HEK293T (cell line): ENCODE measurements at regions not wholly inside any gene's neighbourhood (a gene's known extent, or its start where the extent isn't known, plus 50 kb on each side); places are given as distances from the start of the nearest gene placed in this dataset.

ENCODE experiments used
- CTCF ChIA-PET: fragments of 350-600 bp; formaldehyde crosslinking; extraction: SDS; loops from one replicate; lab custom pipeline; 2021; ENCODE audit warnings: antibody characterized with exemption, inconsistent platforms; lab: Yijun Ruan, JAX
- POLR2A ChIA-PET: fragments of 350-600 bp; formaldehyde crosslinking; extraction: SDS; loops from one replicate; lab custom pipeline; 2020; ENCODE audit warnings: antibody characterized with exemption, inconsistent platforms; lab: Yijun Ruan, JAX
- DNase-seq: peaks from one replicate; pipeline ENCODE4 v3.0.0; 2012; ENCODE audit warnings: mixed read lengths; ENCODE audit errors: extremely low spot score
- ARNT ChIP-seq: fragments of 450-650 bp; IDR thresholded peaks from 2 replicates; pipeline ENCODE4 v1.6.1; 2017; ENCODE audit warnings: mild to moderate bottlenecking
- BHLHE40 ChIP-seq: fragments of 450-650 bp; IDR thresholded peaks from 2 replicates; pipeline ENCODE4 v1.6.1; 2016; ENCODE audit warnings: mild to moderate bottlenecking, moderate library complexity, borderline replicate concordance
- CTBP1 ChIP-seq: fragments of 450-650 bp; IDR thresholded peaks from 2 replicates; pipeline ENCODE4 v1.6.1; 2016; ENCODE audit warnings: borderline replicate concordance
- ELF4 ChIP-seq: fragments of 450-650 bp; IDR thresholded peaks from 2 replicates; pipeline ENCODE4 v1.6.1; 2017; ENCODE audit warnings: antibody characterized with exemption
- FOXA1 ChIP-seq: fragments of 450-650 bp; IDR thresholded peaks from 2 replicates; pipeline ENCODE4 v1.6.1; 2016; ENCODE audit warnings: mild to moderate bottlenecking
- FOXK2 ChIP-seq: fragments of 450-650 bp; IDR thresholded peaks from 2 replicates; pipeline ENCODE4 v1.6.1; 2016; ENCODE audit warnings: mild to moderate bottlenecking
- FOXM1 ChIP-seq: fragments of 450-650 bp; IDR thresholded peaks from 2 replicates; pipeline ENCODE4 v1.6.1; 2017; ENCODE audit warnings: mild to moderate bottlenecking, borderline replicate concordance
- HDGF ChIP-seq: fragments of 450-650 bp; IDR thresholded peaks from 2 replicates; pipeline ENCODE4 v1.6.1; 2017; ENCODE audit warnings: antibody characterized with exemption, borderline replicate concordance
- L3MBTL2 ChIP-seq: fragments of 450-650 bp; conservative IDR thresholded peaks from 2 replicates; pipeline ENCODE4 v1.6.1; 2016; ENCODE audit warnings: mild to moderate bottlenecking
- LEF1 ChIP-seq: fragments of 450-650 bp; IDR thresholded peaks from 2 replicates; pipeline ENCODE4 v1.6.1; 2017; ENCODE audit warnings: mild to moderate bottlenecking, borderline replicate concordance
- NFRKB ChIP-seq: fragments of 450-650 bp; IDR thresholded peaks from 2 replicates; pipeline ENCODE4 v1.6.1; 2016; ENCODE audit warnings: mild to moderate bottlenecking, moderate library complexity
- PKNOX1 ChIP-seq: fragments of 450-650 bp; IDR thresholded peaks from 2 replicates; pipeline ENCODE4 v1.6.1; 2016
- SP1 ChIP-seq: fragments of 450-650 bp; IDR thresholded peaks from 2 replicates; pipeline ENCODE4 v1.6.1; 2017
- SUZ12 ChIP-seq: fragments of 450-650 bp; IDR thresholded peaks from 2 replicates; pipeline ENCODE4 v1.6.1; 2016; ENCODE audit warnings: mild to moderate bottlenecking
- TARDBP ChIP-seq: fragments of 450-650 bp; IDR thresholded peaks from 2 replicates; pipeline ENCODE4 v1.6.1; 2016
- ZNF384 ChIP-seq: fragments of 450-650 bp; IDR thresholded peaks from 2 replicates; pipeline ENCODE4 v1.6.1; 2016

GRCh38 chr4:53748328-53748772, 157.1 kb upstream of the LNX1 start:
- TF ChIP-seq TARDBP (no peak), CTBP1 (no peak), ARNT (no peak), SP1 (no peak), PKNOX1 (no peak), NFRKB (no peak), FOXM1 (no peak), ELF4 (no peak), SUZ12 (no peak), BHLHE40 (no peak), HDGF (no peak), ZNF384 (no peak), LEF1 (no peak), L3MBTL2 (no peak), FOXK2 (no peak), FOXA1 (no peak)
- ChIA-PET CTCF (interaction anchor here (0.7 kb wide), 1 partner anchor 242 kb away, joined by 3 read pairs; no protein-coding TSS in a partner anchor), POLR2A (no interaction called here)
- no peak for DNase-seq

GRCh38 chr4:53747401-53747800, 156.1 kb upstream of the LNX1 start:
- no peak for DNase-seq
- ChIA-PET CTCF (interaction anchor here (0.7 kb wide), 1 partner anchor 243 kb away, joined by 3 read pairs; no protein-coding TSS in a partner anchor), POLR2A (no interaction called here)
- TF ChIP-seq ZNF384 (no peak), FOXA1 (no peak)

GRCh38 chr4:53744446-53745160, 153.3 kb upstream of the LNX1 start:
- DNase-seq = no peak
- CTCF ChIA-PET = no interaction called here
- POLR2A ChIA-PET = no interaction called here
- TF ChIP-seq ELF4 = no peak
- TF ChIP-seq SUZ12 = no peak
- no peak for TF ChIP-seq BHLHE40
- TF ChIP-seq SP1 = no peak
- no peak for TF ChIP-seq HDGF
- no peak for TF ChIP-seq ZNF384
- TF ChIP-seq FOXM1 = no peak
- TF ChIP-seq TARDBP = no peak
- TF ChIP-seq NFRKB = no peak
- TF ChIP-seq L3MBTL2 = no peak
- TF ChIP-seq FOXA1 = no peak
- no peak for TF ChIP-seq CTBP1

GRCh38 chr4:53734584-53735353, 143.5 kb upstream of the LNX1 start:
- ChIA-PET CTCF (no interaction called here), POLR2A (no interaction called here)
- no peak for TF ChIP-seq TARDBP
- TF ChIP-seq CTBP1 = no peak
- TF ChIP-seq FOXA1 = no peak
- TF ChIP-seq SUZ12 = no peak
- no peak for TF ChIP-seq NFRKB
- no peak for TF ChIP-seq BHLHE40
- no peak for TF ChIP-seq L3MBTL2
- no peak for TF ChIP-seq FOXK2
- DNase-seq = no peak

- DNase-seq = no peak
- ChIA-PET CTCF (no interaction called here), POLR2A (no interaction called here)
- no peak for TF ChIP-seq NFRKB
- no peak for TF ChIP-seq ZNF384
- no peak for TF ChIP-seq FOXM1
- no peak for TF ChIP-seq SUZ12
- no peak for TF ChIP-seq HDGF
These were observed 142.9 kb upstream of the LNX1 start for GRCh38 chr4:53734182-53734581.

GRCh38 chr4:53732661-53733060, 141.4 kb upstream of the LNX1 start:
- TF ChIP-seq L3MBTL2 (no peak), FOXA1 (no peak), ELF4 (no peak), LEF1 (no peak), FOXK2 (no peak), SP1 (no peak), BHLHE40 (no peak), CTBP1 (no peak), SUZ12 (no peak), HDGF (no peak), PKNOX1 (no peak), ZNF384 (no peak), NFRKB (no peak), FOXM1 (no peak), TARDBP (no peak), ARNT (no peak)
- POLR2A ChIA-PET = no interaction called here
- DNase-seq = no peak
- CTCF ChIA-PET = no interaction called here
